HG02852 (cell line): ENCODE measurements at regions not wholly inside any gene's neighbourhood (a gene's known extent, or its start where the extent isn't known, plus 50 kb on each side); places are given as distances from the start of the nearest gene placed in this dataset.

Experiments used
- ATAC-seq: cut with Tn5 transposase; IDR thresholded peaks from one replicate; pipeline ENCODE4 v1.9.1; 2021; ENCODE audit warnings: mild to moderate bottlenecking, moderate library complexity; ENCODE audit not compliant: unreplicated experiment

DNA sequence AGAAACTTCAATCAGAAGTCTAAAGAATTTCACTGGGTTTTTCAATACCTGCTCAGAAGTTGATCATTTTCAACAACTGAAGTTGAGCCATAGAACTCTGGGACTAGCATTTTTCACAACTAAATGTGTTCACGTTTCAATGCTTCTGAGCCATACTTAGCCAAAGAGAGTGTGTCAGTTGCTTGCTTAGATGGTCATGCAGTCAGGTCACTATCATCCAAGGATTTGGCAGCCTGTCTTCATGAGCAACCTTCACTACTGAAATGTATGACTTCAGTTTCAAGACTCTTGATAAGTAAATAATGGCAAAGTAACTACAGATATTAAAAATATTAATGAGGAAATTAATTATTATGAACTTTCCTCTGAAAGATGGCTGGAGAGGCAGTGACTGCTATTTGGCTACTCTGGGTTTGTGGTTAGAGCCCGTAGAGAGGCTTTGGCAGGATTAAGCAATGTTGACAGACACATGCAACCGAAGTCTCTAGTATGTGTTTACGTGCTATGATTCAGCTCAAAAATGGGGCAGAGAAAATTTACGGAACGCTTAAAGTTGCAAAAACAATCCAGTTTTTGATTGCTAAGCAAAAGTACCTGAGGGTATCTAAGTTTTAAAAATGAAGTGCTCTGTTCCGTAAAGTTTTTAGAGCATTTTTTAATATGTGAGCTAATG is 133.8 kb downstream of the GMNC start:
- no peak for ATAC-seq

DNA sequence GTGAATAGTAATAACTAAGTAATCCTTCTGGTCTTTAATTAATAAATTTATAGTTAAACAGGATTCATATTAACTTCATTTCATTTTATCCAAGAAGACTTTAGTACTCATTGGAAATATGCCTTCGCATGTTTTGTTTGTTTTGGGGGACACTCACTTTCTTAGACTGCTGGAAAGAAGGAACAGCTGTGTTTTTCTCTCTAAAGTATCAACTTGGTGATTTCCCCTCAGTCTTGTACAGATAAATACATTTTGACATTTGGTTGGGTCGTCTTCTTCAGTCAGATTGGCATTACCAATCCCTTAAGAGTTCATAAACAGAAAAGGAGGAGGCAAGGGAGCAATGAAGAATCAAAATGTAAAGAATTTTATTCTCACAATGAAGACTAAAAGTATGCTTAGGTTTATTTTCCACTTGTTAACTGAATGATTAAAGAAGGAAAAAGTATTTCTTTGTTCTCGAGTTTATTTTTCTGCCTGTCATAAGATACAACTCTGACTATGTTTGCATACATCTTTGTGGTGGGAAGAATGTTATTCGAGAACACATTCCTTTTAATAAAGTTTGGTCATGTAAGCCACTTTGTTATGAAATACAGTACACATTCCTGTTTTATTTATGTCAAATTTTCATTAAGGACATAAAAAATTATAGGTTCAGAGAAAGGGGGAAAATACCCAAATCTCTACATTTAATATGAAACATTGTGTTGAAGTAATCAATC is 140.2 kb downstream of the GMNC start:
- no peak for ATAC-seq

DNA sequence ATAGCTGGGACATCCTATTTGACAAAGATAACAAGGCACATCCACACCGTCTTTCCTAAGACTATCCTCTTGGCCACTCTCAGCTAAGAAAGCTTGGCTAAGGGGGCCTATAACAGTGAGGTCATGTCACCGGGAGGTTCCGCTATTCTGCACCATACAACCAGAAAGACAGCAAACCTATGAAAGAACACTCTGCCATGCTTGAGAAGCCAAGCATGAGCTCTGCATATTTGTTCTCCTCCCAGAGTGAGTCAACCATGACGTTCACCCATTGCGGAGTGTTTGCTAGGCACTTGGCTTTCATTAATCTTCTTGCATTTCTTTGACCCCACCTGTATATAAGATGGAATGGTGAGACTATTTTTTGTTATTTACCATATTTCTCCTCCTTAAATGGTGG is 141.2 kb downstream of the GMNC start:
- ATAC-seq, result peak; percentile 98

DNA sequence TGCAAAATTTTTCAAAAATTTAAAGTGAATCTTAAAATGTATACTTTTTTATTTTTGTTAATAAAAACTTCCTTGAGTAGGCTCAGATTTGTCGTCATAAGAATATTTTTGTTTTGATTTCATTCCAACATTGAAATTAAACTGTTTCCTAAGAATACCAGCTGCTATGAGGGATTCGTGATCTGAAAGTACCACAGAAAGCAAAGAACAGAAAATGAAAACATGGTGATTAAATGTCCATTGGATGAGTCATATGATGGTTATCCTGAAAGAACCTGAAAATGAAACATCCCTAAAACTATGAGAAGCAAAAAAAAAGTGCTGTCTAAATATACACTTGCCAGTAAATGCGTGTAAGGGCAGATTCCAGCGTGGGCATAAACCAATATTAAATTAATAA is 143.8 kb downstream of the GMNC start:
- ATAC-seq, result no peak

DNA sequence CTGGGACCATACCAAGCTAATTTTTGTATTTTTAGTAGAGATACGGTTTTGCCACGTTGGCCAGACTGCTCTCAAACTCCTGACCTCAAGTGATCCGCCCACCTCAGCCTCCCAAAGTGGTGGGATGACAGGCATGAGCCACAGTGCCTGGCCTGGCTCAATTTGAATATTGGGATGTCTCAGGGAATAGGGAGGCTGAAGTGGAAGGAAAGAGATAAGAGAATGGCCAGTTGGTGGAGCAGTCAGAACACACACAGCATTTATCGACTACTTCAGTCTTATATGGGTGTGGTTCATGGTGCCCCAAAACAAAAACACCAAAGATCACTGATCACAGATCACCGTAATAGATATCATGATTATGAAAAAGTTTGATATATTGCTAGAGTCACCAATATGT is 144.4 kb downstream of the GMNC start:
- ATAC-seq, result no peak

DNA sequence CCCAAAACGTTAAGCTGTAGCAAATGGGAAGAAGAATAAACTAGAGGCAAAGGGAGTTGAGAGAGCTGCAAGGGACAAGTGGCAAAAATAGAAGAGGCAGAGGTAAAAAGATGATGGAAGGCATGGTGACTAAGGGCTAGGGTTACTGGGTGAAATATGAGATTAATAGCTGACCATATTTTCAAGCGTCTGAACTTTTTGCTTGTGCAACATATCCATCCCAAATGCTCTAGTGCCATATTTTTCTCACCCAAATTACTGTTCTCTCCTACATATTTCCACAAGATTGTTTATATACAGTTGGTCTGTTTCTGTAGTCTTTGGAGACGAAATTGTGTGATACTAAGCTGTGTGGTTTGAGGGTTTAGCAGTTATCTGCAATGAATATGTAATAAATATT is 145.5 kb downstream of the GMNC start:
- ATAC-seq, result no peak

DNA sequence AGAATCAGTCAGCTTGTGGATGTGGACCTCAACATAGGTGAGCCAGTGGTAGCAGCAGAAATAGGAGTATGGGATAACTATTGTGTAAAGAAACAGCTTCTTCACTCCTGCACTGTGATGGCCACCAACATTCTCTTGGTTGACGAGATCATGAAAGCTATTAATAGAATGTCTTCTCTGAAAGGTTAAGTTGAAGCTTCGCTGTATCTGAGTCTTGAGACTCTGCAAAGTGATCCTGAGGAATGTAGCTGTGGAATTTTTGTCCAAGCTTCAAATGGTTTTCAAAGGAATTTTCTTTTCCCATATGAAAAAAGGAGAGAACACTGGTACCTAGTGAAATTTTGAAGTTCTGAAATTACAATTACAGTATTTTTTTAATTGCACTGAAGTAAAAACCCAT is 146.3 kb downstream of the GMNC start:
- no peak for ATAC-seq

DNA sequence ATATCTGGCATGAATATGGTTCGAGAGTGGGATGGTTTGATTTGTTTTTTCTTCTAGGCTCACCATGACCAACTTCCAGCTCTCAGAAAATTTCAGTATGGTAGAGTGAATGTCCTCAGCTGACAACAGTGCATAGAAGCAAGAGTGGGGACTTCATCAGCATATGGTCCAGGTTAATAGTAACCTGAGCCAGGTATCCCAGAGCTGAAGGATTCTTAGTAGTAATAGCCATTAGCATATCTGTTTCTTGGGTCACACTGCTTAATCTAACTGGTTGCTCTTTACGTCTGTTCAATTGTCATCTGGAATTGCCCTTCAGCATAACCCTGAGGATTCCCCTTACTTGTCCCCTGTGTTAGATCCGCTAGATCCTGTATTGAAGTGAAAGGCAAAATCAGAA is 151.8 kb downstream of the GMNC start:
- ATAC-seq, result no peak

DNA sequence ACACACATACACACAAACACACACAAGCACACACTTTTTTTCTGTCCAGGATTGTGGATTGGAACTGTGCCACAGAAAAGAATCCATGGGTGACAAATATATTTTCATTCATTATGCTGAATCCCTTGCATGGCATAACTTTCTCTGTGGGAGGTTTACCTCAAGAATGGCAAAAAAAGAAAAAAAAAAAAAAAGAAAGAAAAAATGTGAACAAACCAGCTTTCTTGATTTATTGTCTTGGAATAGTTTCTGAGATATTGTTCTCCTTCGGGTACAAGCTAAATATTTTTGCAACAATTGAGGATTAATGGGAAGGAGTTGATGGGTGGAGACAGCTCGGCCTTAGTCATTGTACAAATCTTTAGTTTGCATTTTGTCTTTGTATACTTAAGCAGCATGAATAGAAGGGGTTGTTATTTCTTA is 153.1 kb downstream of the GMNC start:
- ATAC-seq, result no peak
